ENCODE measurements at regions not wholly inside any gene's neighbourhood (a gene's known extent, or its start where the extent isn't known, plus 50 kb on each side); places are given as distances from the start of the nearest gene placed in this dataset.

- Histone ChIP-seq H3K9me1 (ENCODE audit: control insufficient read depth, extremely low read depth, insufficient read depth, low read length) (no peaks in the 10 kb centered on the region), H3K9me3 (ENCODE audit: control insufficient read depth, low read depth, low read length) (no peaks in the 10 kb centered on the region), H3K36me3 (ENCODE audit: control insufficient read depth in 2 of 2, extremely low read depth in 1 of 2, insufficient read depth in 2 of 2, low read length in 2 of 2) (no peaks in the 10 kb centered on the region), H4K20me1 (ENCODE audit: control insufficient read depth, extremely low read depth, insufficient read depth, low read length) (no peaks in the 10 kb centered on the region), H3K4me3 (ENCODE audit: control insufficient read depth in 2 of 3, extremely low read depth in 1 of 3, insufficient read depth in 2 of 3, low read depth in 1 of 3, low read length in 3 of 3) (no peak overlapping the region), H3K9ac (ENCODE audit: control insufficient read depth, extremely low read depth, insufficient read depth, low read length) (no peak overlapping the region), H3K79me2 (ENCODE audit: control insufficient read depth, insufficient read depth, low read length) (no peaks in the 10 kb centered on the region), H3K4me2 (ENCODE audit: control insufficient read depth, extremely low read depth, insufficient read depth, low read depth, low read length) (no peak overlapping the region), H3K27me3 (ENCODE audit: control insufficient read depth, extremely low read depth, insufficient read depth, low read length) (no peaks in the 10 kb centered on the region), H3K4me1 (ENCODE audit: control insufficient read depth, extremely low read depth, insufficient read depth, low read length) (no peaks in the 10 kb centered on the region), H2AFZ (ENCODE audit: control insufficient read depth, low read length) (no peak overlapping the region), H3K27ac (ENCODE audit: control insufficient read depth, insufficient read depth, low read length) (no peak overlapping the region)
- dilution Hi-C loops (cut with MboI; ENCODE audit: extremely low pct_ligation_motif_present, low sequenced_read_pairs): no loop called here
- FAIRE-seq (no peak), DNase-seq (ENCODE audit: low read depth, low spot score) (no peak)
- TF ChIP-seq EZH2 (IDR thresholded peaks at IDR 0.05; ENCODE audit: low read length) (no peak), CTCF (optimal IDR thresholded peaks at IDR 0.05 in 1 of 3, IDR thresholded peaks at IDR 0.05 in 1 of 3, conservative IDR thresholded peaks at IDR 0.05 in 1 of 3; ENCODE audit: extremely low read depth in 1 of 3, insufficient read depth in 2 of 3, low read length in 3 of 3) (no peak)
Measured at GRCh38 chr12:84706374-84706773, 206.2 kb downstream of the SLC6A15 start.

- Histone ChIP-seq H3K9me3 (ENCODE audit: control insufficient read depth, low read depth, low read length) (no peaks in the 10 kb centered on the region), H3K4me1 (ENCODE audit: control insufficient read depth, extremely low read depth, insufficient read depth, low read length) (no peaks in the 10 kb centered on the region), H3K4me2 (ENCODE audit: control insufficient read depth, extremely low read depth, insufficient read depth, low read depth, low read length) (no peak overlapping the region), H3K9ac (ENCODE audit: control insufficient read depth, extremely low read depth, insufficient read depth, low read length) (no peak overlapping the region), H3K36me3 (ENCODE audit: control insufficient read depth in 2 of 2, extremely low read depth in 1 of 2, insufficient read depth in 2 of 2, low read length in 2 of 2) (no peaks in the 10 kb centered on the region), H3K27me3 (ENCODE audit: control insufficient read depth, extremely low read depth, insufficient read depth, low read length) (no peaks in the 10 kb centered on the region), H4K20me1 (ENCODE audit: control insufficient read depth, extremely low read depth, insufficient read depth, low read length) (no peaks in the 10 kb centered on the region), H3K9me1 (ENCODE audit: control insufficient read depth, extremely low read depth, insufficient read depth, low read length) (no peaks in the 10 kb centered on the region), H2AFZ (ENCODE audit: control insufficient read depth, low read length) (no peak overlapping the region), H3K79me2 (ENCODE audit: control insufficient read depth, insufficient read depth, low read length) (no peaks in the 10 kb centered on the region), H3K27ac (ENCODE audit: control insufficient read depth, insufficient read depth, low read length) (no peak overlapping the region), H3K4me3 (ENCODE audit: control insufficient read depth in 2 of 3, extremely low read depth in 1 of 3, insufficient read depth in 2 of 3, low read depth in 1 of 3, low read length in 3 of 3) (no peak overlapping the region)
- dilution Hi-C loops (cut with MboI; ENCODE audit: extremely low pct_ligation_motif_present, low sequenced_read_pairs): no loop called here
- TF ChIP-seq CTCF (optimal IDR thresholded peaks at IDR 0.05 in 1 of 3, IDR thresholded peaks at IDR 0.05 in 1 of 3, conservative IDR thresholded peaks at IDR 0.05 in 1 of 3; ENCODE audit: extremely low read depth in 1 of 3, insufficient read depth in 2 of 3, low read length in 3 of 3) (no peak), EZH2 (IDR thresholded peaks at IDR 0.05; ENCODE audit: low read length) (no peak)
- no peak for DNase-seq (ENCODE audit: low read depth, low spot score)
- no peak for FAIRE-seq
Measured at GRCh38 chr12:84704856-84705255, 207.7 kb downstream of the SLC6A15 start.

All from keratinocyte (primary cell).